Stimulated activated CD8-positive, alpha-beta memory T cell treated with anti-CD3 and anti-CD28 coated beads, Interleukin-12 subunit alpha, Interleukin-12 subunit beta, amount 100 ng/mL, for 4 hours (primary cell): ENCODE measurements at regions not wholly inside any gene's neighbourhood (a gene's known extent, or its start where the extent isn't known, plus 50 kb on each side); places are given as distances from the start of the nearest gene placed in this dataset.

ENCODE experiments used
- DNase-seq: peaks from one replicate; pipeline ENCODE4 v3.0.0-alpha.2; 2020; ENCODE audit warnings: low read depth

GRCh38 chr10:9654261-9654660 is 1363.4 kb upstream of the CELF2 start:
- no peak for DNase-seq

GRCh38 chr10:9656386-9656785 is 1361.3 kb upstream of the CELF2 start:
- no peak for DNase-seq

GRCh38 chr10:9656996-9657395 is 1360.7 kb upstream of the CELF2 start:
- DNase-seq = no peak

GRCh38 chr10:9657530-9657929 is 1360.1 kb upstream of the CELF2 start:
- DNase-seq = no peak

- no peak for DNase-seq
Observed at GRCh38 chr10:9668411-9668810, 1349.3 kb upstream of the CELF2 start.

GRCh38 chr10:9670911-9671310 is 1346.8 kb upstream of the CELF2 start:
- no peak for DNase-seq

GRCh38 chr10:9681655-9682054 is 1336.0 kb upstream of the CELF2 start:
- DNase-seq = no peak

GRCh38 chr10:9682802-9683201 is 1334.9 kb upstream of the CELF2 start:
- DNase-seq = no peak

GRCh38 chr10:9684186-9684585 is 1333.5 kb upstream of the CELF2 start:
- DNase-seq = no peak

- DNase-seq = no peak
Observed at GRCh38 chr10:9685596-9685995, 1332.1 kb upstream of the CELF2 start.

GRCh38 chr10:9688711-9689110 is 1329.0 kb upstream of the CELF2 start:
- DNase-seq = no peak

- DNase-seq = no peak
Observed at GRCh38 chr10:9707216-9707615, 1310.5 kb upstream of the CELF2 start.

- DNase-seq = no peak
Observed at GRCh38 chr10:9709849-9710248, 1307.8 kb upstream of the CELF2 start.

- no peak for DNase-seq
Observed at GRCh38 chr10:9712393-9712792, 1305.3 kb upstream of the CELF2 start.

GRCh38 chr10:9719246-9719645 is 1298.4 kb upstream of the CELF2 start:
- no peak for DNase-seq

- DNase-seq = no peak
Observed at GRCh38 chr10:9733766-9734165, 1283.9 kb upstream of the CELF2 start.

- DNase-seq = no peak
Observed at GRCh38 chr10:9734218-9734617, 1283.5 kb upstream of the CELF2 start.

- no peak for DNase-seq
Observed at GRCh38 chr10:9735731-9736130, 1281.9 kb upstream of the CELF2 start.

GRCh38 chr10:9743639-9744038 is 1274.0 kb upstream of the CELF2 start:
- no peak for DNase-seq

GRCh38 chr10:9745158-9745557 is 1272.5 kb upstream of the CELF2 start:
- no peak for DNase-seq

- no peak for DNase-seq
Observed at GRCh38 chr10:9757176-9757575, 1260.5 kb upstream of the CELF2 start.

GRCh38 chr10:9759596-9759995 is 1258.1 kb upstream of the CELF2 start:
- DNase-seq = no peak

GRCh38 chr10:9762966-9763656 is 1254.6 kb upstream of the CELF2 start:
- DNase-seq = no peak

- DNase-seq = no peak
Observed at GRCh38 chr10:9766762-9767161, 1250.9 kb upstream of the CELF2 start.

- no peak for DNase-seq
Observed at GRCh38 chr10:9781666-9782065, 1236.0 kb upstream of the CELF2 start.
